ENCODE measurements at regions not wholly inside any gene's neighbourhood (a gene's known extent, or its start where the extent isn't known, plus 50 kb on each side); places are given as distances from the start of the nearest gene placed in this dataset.

DNA sequence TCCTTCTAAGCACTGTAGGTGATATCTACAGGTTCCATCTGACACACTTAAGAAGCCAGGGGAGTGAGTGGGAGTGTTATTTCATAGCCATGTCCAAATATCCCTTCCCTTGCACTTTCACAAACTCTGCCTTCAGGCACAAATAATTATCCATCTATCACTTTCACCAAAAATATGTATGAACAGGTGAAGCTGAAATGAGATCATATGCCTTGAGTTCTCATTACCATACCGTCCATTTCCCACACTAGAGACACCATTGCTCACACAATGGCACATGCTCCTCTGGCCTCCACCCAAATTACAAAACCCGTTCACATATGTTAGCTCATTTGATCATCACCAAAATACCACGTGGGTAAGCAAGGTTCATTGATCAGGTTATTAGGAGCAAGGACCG, 151.9 kb upstream of the BNIP2 start:
- Histone ChIP-seq H3K79me2 (ENCODE audit: insufficient read depth, low read length) (no peaks in the 10 kb centered on the region), H2AFZ (ENCODE audit: low read length) (no peak overlapping the region), H3K27me3 (ENCODE audit: insufficient read depth, low read length) (no peaks in the 10 kb centered on the region), H3K36me3 (ENCODE audit: insufficient read depth, low read length) (no peaks in the 10 kb centered on the region), H3K4me3 (ENCODE audit: insufficient read depth, low read length) (no peak overlapping the region), H4K20me1 (ENCODE audit: insufficient read depth, low read length) (no peaks in the 10 kb centered on the region), H3K9me3 (ENCODE audit: low read depth, low read length) (no peaks in the 10 kb centered on the region), H3K4me2 (ENCODE audit: insufficient read depth, low read length) (no peak overlapping the region), H3K4me1 (ENCODE audit: insufficient read depth, low read length) (no peaks in the 10 kb centered on the region), H3K27ac (ENCODE audit: low read depth, low read length) (no peak overlapping the region)
- TF ChIP-seq, protein P1, sequence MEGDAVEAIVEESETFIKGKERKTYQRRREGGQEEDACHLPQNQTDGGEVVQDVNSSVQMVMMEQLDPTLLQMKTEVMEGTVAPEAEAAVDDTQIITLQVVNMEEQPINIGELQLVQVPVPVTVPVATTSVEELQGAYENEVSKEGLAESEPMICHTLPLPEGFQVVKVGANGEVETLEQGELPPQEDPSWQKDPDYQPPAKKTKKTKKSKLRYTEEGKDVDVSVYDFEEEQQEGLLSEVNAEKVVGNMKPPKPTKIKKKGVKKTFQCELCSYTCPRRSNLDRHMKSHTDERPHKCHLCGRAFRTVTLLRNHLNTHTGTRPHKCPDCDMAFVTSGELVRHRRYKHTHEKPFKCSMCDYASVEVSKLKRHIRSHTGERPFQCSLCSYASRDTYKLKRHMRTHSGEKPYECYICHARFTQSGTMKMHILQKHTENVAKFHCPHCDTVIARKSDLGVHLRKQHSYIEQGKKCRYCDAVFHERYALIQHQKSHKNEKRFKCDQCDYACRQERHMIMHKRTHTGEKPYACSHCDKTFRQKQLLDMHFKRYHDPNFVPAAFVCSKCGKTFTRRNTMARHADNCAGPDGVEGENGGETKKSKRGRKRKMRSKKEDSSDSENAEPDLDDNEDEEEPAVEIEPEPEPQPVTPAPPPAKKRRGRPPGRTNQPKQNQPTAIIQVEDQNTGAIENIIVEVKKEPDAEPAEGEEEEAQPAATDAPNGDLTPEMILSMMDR (IDR thresholded peaks at IDR 0.05; ENCODE audit: extremely low read depth, low read depth, low read length) = no peak
- no peak for DNase-seq (ENCODE audit: insufficient read length, low spot score, missing footprints)

- Histone ChIP-seq H3K36me3 (ENCODE audit: insufficient read depth, low read length) (no peaks in the 10 kb centered on the region), H4K20me1 (ENCODE audit: insufficient read depth, low read length) (no peaks in the 10 kb centered on the region), H3K27me3 (ENCODE audit: insufficient read depth, low read length) (no peaks in the 10 kb centered on the region), H3K9me3 (ENCODE audit: low read depth, low read length) (no peaks in the 10 kb centered on the region), H3K4me1 (ENCODE audit: insufficient read depth, low read length) (no peaks in the 10 kb centered on the region), H3K4me2 (ENCODE audit: insufficient read depth, low read length) (no peak overlapping the region), H3K79me2 (ENCODE audit: insufficient read depth, low read length) (no peaks in the 10 kb centered on the region), H2AFZ (ENCODE audit: low read length) (no peak overlapping the region), H3K4me3 (ENCODE audit: insufficient read depth, low read length) (no peak overlapping the region), H3K27ac (ENCODE audit: low read depth, low read length) (no peak overlapping the region)
- DNase-seq (ENCODE audit: insufficient read length, low spot score, missing footprints) = no peak
- TF ChIP-seq, protein P1 (IDR thresholded peaks at IDR 0.05; ENCODE audit: extremely low read depth, low read depth, low read length) = no peak
These were observed 150.8 kb upstream of the BNIP2 start for GRCh38 chr15:59839906-59840305.

DNA sequence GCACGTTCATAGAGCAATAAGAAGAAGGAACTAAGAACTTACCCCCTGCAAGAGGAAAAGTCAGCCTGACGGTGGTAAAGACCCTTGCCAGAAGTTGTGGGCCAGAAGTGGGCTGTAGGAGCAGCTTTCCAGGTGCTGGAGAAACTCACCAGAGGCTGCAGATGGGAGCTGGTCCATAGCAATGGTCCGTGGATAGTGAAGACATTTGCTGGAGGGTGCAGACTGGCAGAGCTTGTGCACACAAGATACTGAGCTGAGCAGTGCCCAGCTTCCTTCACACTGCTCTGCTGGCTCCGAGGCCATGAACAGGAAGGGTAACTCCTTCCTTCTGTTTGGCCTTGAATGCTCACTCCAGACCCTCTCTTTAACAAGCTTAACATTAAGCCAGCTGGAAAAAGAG, 149.8 kb upstream of the BNIP2 start:
- no peaks in the 10 kb centered on the region for H3K36me3 ChIP-seq (ENCODE audit: insufficient read depth, low read length)
- no peak overlapping the region for H3K4me2 ChIP-seq (ENCODE audit: insufficient read depth, low read length)
- H3K4me3 ChIP-seq (ENCODE audit: insufficient read depth, low read length) = no peak overlapping the region
- no peak for DNase-seq (ENCODE audit: insufficient read length, low spot score, missing footprints)
- TF ChIP-seq, protein P1 (IDR thresholded peaks at IDR 0.05; ENCODE audit: extremely low read depth, low read depth, low read length) = no peak
- H2AFZ ChIP-seq (ENCODE audit: low read length) = no peak overlapping the region
- no peaks in the 10 kb centered on the region for H3K4me1 ChIP-seq (ENCODE audit: insufficient read depth, low read length)
- no peaks in the 10 kb centered on the region for H3K9me3 ChIP-seq (ENCODE audit: low read depth, low read length)
- H3K27me3 ChIP-seq (ENCODE audit: insufficient read depth, low read length) = no peaks in the 10 kb centered on the region
- H4K20me1 ChIP-seq (ENCODE audit: insufficient read depth, low read length) = no peaks in the 10 kb centered on the region
- H3K79me2 ChIP-seq (ENCODE audit: insufficient read depth, low read length) = no peaks in the 10 kb centered on the region
- H3K27ac ChIP-seq (ENCODE audit: low read depth, low read length) = no peak overlapping the region

DNA sequence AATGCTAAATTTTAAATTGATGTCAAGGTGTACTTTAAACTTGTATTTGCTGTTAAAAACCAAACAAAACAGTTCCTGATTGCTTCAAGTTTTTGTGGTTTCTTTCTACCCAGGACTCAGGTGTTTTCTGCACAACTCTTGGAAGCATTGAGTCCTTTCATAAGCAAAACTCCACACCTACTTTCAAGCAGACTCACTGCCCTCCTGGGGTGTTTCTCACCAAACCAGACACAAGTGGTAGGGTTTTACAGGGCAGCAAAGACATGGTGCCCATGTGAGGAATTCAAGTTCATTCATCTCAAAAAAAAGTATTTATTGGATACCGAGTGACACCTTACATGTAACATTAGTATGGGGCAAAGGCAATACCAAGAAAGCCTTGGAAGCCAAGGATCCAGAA, 146.7 kb upstream of the BNIP2 start:
- H3K27ac ChIP-seq (ENCODE audit: low read depth, low read length) = no peak overlapping the region
- no peak overlapping the region for H2AFZ ChIP-seq (ENCODE audit: low read length)
- H3K9me3 ChIP-seq (ENCODE audit: low read depth, low read length) = no peaks in the 10 kb centered on the region
- TF ChIP-seq, protein P1 (IDR thresholded peaks at IDR 0.05; ENCODE audit: extremely low read depth, low read depth, low read length) = no peak
- H3K36me3 ChIP-seq (ENCODE audit: insufficient read depth, low read length) = no peaks in the 10 kb centered on the region
- no peak overlapping the region for H3K4me2 ChIP-seq (ENCODE audit: insufficient read depth, low read length)
- no peaks in the 10 kb centered on the region for H3K79me2 ChIP-seq (ENCODE audit: insufficient read depth, low read length)
- H4K20me1 ChIP-seq (ENCODE audit: insufficient read depth, low read length) = no peaks in the 10 kb centered on the region
- H3K4me3 ChIP-seq (ENCODE audit: insufficient read depth, low read length) = no peak overlapping the region
- H3K27me3 ChIP-seq (ENCODE audit: insufficient read depth, low read length) = no peaks in the 10 kb centered on the region
- no peak for DNase-seq (ENCODE audit: insufficient read length, low spot score, missing footprints)
- H3K4me1 ChIP-seq (ENCODE audit: insufficient read depth, low read length) = no peaks in the 10 kb centered on the region
